Astrocyte of the hippocampus (primary cell): ENCODE measurements at regions not wholly inside any gene's neighbourhood (a gene's known extent, or its start where the extent isn't known, plus 50 kb on each side); places are given as distances from the start of the nearest gene placed in this dataset.

Experiments used
- DNase-seq: peaks from one replicate; pipeline ENCODE4 v3.0.0; 2011; ENCODE audit warnings: low read depth, low spot score

GRCh38 chr1:82226186-82226505 lies 425.4 kb downstream of the ADGRL2 start:
- DNase-seq: no peak

- no peak for DNase-seq
Measured at GRCh38 chr1:82225421-82226185, 424.9 kb downstream of the ADGRL2 start.

DNA sequence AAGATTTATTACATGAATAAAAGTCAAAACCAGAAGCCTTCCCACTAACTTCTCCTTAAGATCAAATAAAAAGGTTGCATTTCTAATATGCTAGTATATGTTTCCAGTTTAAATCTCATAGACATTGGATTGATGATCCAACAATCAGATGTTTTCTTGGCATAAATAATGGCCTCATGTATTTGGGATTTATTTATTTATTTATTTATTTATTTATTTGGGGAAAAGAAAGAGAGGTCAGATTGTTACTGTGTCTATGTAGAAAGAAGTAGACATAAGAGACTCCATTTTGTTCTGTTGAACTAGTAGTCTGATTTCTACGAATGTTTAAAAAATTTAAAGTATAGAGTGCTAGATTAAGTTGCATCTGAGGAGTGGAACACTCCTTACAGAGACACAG lies 422.4 kb downstream of the ADGRL2 start:
- DNase-seq: no peak

- no peak for DNase-seq
Measured at GRCh38 chr1:82221721-82222120, 421.0 kb downstream of the ADGRL2 start.

DNA sequence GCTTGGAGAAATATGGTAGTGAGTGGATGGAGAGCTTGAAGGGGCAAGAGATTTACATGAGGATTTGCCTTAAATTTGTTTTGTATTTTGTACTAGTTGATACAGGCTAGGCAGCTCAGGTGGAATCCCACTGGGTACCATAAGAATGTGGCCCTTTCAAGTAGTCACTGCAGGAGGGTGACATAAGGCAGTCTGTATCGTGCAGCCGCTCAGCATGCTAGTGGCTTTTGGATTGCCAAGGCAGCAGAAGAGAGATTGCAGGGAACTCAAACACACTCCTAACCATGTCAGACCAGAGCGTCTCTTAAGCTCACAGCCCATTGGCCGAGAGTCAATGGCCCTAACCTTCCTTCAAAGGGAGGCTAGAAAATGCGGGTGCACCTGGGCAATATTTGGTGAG lies 420.0 kb downstream of the ADGRL2 start:
- no peak for DNase-seq

DNA sequence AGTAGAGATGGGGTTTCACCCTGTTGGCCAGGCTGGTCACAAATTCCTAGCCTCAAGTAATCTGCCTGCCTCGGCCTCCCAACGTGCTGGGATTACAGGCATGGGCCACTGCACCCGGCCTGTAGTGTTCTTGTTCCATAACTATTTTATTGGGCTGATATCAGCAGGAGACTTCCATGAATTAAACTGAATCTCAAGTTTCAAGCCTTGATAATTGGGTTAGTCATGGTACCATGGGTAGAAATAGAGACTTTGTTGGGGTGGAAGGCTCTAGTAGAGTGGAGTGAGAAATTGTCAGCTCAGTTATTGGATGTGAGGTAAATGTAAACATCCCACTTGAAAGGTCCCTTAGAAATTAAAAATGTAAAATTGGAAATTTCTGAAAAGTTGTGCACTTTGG lies 419.1 kb downstream of the ADGRL2 start:
- no peak for DNase-seq

DNA sequence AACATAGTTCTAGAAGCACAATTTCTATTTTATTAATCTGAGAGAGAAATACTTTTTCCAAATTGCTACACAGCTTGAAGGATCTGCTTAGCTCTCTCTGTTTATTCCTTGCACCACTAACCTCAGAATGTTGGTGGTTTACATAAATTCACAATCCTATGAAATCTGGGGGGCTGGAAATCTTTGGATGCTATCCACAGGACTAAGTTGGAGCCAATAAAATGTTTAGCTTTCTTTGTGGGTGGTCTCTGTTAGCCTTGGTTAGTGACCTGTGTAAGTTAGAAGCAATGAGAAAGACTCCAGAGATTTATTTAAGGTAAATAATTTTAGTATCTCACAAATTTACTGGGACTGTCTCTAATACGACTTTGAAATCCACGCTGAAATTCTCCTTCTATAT lies 418.1 kb downstream of the ADGRL2 start:
- no peak for DNase-seq

- DNase-seq: no peak
Measured at GRCh38 chr1:82215853-82216175, 415.1 kb downstream of the ADGRL2 start.

DNA sequence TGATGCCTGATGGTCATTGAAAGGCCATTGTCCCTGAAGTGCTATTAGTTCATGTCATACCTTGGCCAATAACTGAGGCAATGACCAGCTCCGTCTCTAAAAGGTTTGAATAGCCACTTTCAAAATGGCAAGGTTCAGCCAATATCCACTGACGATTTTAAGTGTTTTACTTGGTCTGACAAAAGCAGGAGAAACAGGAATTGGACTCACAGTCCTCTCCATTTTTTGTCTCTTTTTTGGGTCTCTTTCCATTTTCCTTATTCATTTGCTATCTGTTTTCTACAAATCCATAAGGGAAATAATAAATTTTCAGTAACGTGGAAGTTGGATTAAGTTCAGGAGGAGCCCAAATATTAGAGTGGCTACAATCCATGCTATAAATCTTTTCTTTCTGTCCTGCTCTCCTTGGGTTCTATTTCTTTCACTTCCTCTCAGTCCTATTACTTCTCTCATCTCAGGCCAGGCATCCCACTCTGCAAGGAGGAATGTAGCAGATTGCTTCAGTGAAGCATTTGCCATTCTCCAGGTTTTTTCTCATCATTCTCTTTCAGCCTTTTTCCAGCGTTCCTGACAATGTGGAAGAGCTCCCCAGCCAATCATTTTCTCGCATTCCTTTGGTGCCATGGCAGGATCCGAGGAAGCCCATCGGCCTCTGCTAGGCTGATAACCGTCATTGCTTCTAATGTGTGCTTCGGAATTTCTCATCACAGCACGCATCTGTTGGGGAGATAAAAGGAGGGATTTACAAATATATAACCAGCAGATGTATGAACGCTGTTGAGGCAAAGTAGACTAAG lies 414.5 kb downstream of the ADGRL2 start:
- DNase-seq: no peak

GRCh38 chr1:82214606-82215005 lies 413.9 kb downstream of the ADGRL2 start:
- no peak for DNase-seq

DNA sequence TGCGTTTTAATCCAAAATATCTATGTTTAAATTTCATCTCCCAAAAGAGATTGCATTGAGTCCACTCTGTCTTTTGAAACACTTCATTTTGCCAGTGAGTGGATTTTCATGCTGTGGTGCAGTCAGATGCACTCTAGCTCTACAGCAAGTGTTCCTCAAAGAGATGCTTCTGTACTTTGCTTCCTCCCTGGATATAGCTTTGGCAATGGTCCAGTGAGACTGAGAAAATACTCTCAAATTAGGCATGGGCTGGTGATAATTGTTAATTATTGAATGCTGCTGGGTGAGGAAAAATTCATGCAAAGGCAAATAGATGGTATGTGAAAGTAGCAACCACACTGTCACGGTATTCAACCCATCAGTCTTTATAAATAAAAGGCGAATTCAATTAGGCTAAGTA lies 396.9 kb downstream of the ADGRL2 start:
- DNase-seq: no peak

- no peak for DNase-seq
Measured at GRCh38 chr1:82195245-82195644, 394.5 kb downstream of the ADGRL2 start.

DNA sequence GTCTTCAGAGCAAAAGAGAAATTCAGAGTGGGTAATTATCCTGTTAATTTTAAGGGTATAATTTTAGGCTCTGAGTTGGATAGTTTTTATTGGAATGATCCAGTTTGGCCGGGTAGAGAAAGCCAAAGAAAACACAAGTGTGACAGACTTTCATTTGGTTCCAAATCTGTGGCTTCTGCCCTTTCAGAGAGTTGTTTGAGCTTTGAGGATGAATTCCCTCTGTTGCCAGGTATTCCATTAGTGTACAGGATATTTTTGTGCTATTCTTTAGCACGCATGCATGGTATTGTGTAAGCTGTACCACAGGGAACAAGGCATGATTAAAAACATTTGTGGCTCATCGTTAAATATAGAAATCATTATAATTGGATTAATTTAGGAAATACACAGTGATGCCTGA lies 384.4 kb downstream of the ADGRL2 start:
- DNase-seq: peak; percentile 66

DNA sequence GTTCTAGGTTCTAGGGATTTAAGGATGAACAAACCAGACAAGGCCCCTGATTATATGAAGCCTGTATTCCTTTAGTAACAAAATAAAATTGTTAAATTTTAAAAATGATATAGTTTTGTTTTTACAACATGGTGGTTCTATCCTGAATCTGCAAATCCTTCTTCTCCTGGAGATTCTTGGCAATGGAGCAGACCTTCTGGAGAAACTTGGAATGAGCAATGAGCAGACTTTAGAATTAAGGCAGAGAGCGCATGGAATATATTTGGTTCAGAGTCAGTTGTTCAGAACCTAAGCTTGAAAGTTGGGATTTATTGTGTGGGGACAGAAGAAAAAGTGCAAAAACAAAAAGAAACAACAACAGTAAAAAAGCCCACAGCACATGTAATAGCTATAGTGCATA lies 381.1 kb downstream of the ADGRL2 start:
- DNase-seq: no peak

DNA sequence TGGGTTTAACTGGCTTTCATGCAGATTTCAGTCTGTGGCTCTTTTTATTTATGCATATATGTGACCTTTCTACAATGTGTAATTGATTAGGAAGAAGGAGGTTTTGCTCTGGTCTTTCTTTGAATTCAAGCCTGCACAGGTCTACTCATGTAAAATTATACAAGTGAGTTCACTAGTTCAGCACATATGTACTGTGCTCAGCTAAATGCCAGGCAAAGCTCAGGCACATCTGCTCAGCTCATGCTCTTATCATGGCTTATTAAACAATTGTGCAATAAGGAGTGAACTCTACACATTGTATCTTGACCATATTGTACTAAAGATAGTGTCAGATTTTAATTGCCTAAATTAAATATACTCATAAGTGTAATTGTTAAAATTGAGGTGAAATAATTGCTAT lies 378.4 kb downstream of the ADGRL2 start:
- no peak for DNase-seq

DNA sequence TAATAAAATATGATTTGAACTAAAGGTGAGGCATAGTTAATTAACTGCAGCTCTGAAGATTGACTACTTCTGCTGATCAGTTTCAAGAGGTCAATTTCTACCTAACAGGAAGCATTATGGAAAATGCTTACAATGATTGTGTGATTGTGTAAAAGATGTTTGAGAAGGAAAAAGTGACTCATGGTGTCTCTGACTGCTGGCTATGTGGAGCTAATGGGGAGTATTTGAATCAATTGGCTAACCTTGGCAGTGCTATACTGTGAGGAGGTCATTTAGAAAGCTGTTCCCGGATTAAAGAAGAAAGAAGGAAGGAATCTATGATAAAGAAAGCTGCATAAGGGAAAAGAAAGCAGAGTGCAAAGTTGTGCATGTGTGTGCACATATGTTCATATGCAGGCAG lies 376.5 kb downstream of the ADGRL2 start:
- peak; percentile 48 for DNase-seq

- DNase-seq: no peak
Measured at GRCh38 chr1:82171955-82172354, 371.2 kb downstream of the ADGRL2 start.

GRCh38 chr1:82168482-82168881 lies 367.7 kb downstream of the ADGRL2 start:
- no peak for DNase-seq

GRCh38 chr1:82165304-82165703 lies 364.6 kb downstream of the ADGRL2 start:
- DNase-seq: no peak

- no peak for DNase-seq
Measured at GRCh38 chr1:82162486-82163420, 362.0 kb downstream of the ADGRL2 start.

- DNase-seq: peak; percentile 47
Measured at GRCh38 chr1:82161700-82162141, 361.0 kb downstream of the ADGRL2 start.

DNA sequence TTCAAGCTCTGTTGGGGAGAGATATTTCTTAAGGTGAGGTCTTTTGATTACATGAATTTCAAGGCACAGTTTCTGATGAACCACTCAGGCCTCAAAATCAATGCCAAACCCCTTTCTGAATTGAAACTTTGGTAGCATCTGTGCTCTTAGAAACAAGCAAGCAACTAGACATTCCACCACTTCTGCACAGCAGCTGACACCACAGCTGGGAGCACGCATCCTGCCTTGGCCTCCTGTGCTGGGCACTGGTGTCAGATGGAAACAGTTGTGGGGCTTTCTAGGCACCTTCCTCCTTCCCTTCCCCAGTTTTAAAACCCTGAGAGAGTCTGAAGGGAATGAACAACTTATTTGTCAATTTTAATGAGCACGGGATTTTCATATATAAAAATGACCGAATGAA lies 360.2 kb downstream of the ADGRL2 start:
- DNase-seq: no peak
